Gastroesophageal sphincter (tissue), 3 donors: ENCODE measurements at regions not wholly inside any gene's neighbourhood (a gene's known extent, or its start where the extent isn't known, plus 50 kb on each side); places are given as distances from the start of the nearest gene placed in this dataset.

ENCODE experiments used
- CTCF ChIP-seq, 4 experiments: fragments of 200-600 bp in 2 of 4; fragments of 450-650 bp in 2 of 4; sonication (generic) in 1 of 4; IDR thresholded peaks; one replicate each; pipeline ENCODE4 v1.5.1; 2017 to 2019; ENCODE audit warnings: antibody characterized with exemption in 4 of 4, mild to moderate bottlenecking in 2 of 4, moderate library complexity in 2 of 4
- EP300 ChIP-seq: sonication (generic); formaldehyde crosslinking; IDR thresholded peaks from one replicate; pipeline ENCODE4 v1.6.1; 2017; ENCODE audit warnings: antibody characterized with exemption, mild to moderate bottlenecking

GRCh38 chr12:19780460-19780859 lies 341.2 kb downstream of the AEBP2 start:
- TF ChIP-seq CTCF (IDR thresholded peaks at IDR 0.05) (no peak), EP300 (no peak)
